Right renal pelvis (tissue), 4 donors: ENCODE measurements at regions not wholly inside any gene's neighbourhood (a gene's known extent, or its start where the extent isn't known, plus 50 kb on each side); places are given as distances from the start of the nearest gene placed in this dataset.
"Not testable (repeated sequence)": the region's sequence is repeated elsewhere in the genome, so short reads cannot be mapped to it uniquely, and the experiment has no call there.

Experiments
- DNase-seq, 4 donors: peaks; one replicate each; pipeline ENCODE4 v3.0.0-alpha.2; 2013; ENCODE audit warnings: low read depth in 4 of 4, low spot score in 3 of 4, missing footprints in 1 of 4

- no peak for DNase-seq
Measured at GRCh38 chr12:24533716-24534352, 415.1 kb downstream of the BCAT1 start.

- DNase-seq: no peak
Measured at GRCh38 chr12:24530689-24531088, 418.2 kb downstream of the BCAT1 start.

- no peak for DNase-seq
Measured at GRCh38 chr12:24527102-24527501, 421.8 kb downstream of the BCAT1 start.

GRCh38 chr12:24522736-24523135 lies 426.2 kb downstream of the BCAT1 start:
- DNase-seq: no peak

GRCh38 chr12:24519759-24520158 lies 429.1 kb downstream of the BCAT1 start:
- DNase-seq: no peak

GRCh38 chr12:24517000-24517399 lies 431.9 kb downstream of the BCAT1 start:
- DNase-seq: no peak

DNA sequence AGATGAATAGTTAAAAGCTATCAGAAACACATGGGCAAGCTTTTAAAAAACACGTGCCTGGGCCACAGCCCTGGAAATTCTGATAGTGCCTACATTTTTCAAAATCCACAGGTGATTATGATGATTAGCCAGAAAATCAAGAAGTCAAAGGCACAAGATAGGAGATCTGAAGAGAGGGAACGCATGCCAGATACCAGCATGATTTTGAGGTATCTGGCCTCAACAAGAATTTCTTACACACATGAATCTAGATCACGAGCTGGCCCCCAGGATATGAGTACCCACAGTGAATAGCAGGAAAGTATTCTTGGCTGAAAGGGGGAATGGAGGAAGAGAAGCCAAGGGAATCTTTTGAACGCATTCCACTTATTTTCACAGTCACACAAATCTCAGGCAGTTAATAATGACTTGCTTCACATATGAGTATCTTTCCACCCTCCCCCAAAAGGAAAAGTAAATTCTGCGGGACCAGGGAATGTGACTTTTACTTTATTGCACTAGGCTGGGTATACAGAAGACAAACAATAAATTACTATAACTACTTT lies 438.2 kb downstream of the BCAT1 start:
- no peak for DNase-seq

GRCh38 chr12:24507827-24508226 lies 441.1 kb downstream of the BCAT1 start:
- no peak for DNase-seq

GRCh38 chr12:24505366-24506015 lies 443.4 kb downstream of the BCAT1 start:
- DNase-seq: peak in 1 of 4 donors; percentile 16

DNA sequence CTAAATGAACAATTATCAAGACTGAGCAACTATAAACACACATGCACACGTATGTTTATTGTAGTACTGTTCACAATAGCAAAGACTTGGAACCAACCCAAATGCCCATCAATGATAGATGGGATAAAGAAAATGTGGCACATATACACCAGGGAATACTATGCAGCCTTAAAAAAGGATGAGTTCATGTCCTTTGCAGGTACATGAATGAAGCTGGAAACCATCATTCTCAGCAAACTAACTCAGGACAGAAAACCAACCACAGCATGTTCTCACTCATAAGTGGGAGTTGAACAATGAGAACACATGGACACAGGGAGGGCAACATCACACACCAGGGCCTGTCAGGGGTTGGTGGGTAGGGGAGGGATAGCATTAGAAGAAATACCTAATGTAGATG lies 445.4 kb downstream of the BCAT1 start:
- not testable (repeated sequence) for DNase-seq

GRCh38 chr12:24500831-24501230 lies 448.1 kb downstream of the BCAT1 start:
- DNase-seq: no peak

DNA sequence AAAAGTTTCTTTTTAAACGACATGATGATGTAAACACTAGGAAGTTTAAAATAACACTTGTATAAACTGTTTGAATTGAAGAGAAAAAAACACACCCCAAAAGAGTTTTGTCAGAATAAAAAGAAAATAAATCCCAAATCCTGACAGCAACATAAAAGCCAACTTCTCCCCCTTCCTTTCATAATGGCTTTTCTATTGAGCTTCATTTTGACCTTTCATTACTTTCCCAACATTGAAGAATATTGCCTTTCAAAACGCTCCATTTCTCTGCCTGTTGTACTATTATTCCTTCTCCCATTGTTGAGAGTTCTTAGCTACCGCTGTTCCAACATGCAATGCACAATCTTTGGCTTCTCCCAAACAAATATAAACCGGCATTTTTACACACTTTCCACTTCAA lies 448.5 kb downstream of the BCAT1 start:
- DNase-seq: no peak

DNA sequence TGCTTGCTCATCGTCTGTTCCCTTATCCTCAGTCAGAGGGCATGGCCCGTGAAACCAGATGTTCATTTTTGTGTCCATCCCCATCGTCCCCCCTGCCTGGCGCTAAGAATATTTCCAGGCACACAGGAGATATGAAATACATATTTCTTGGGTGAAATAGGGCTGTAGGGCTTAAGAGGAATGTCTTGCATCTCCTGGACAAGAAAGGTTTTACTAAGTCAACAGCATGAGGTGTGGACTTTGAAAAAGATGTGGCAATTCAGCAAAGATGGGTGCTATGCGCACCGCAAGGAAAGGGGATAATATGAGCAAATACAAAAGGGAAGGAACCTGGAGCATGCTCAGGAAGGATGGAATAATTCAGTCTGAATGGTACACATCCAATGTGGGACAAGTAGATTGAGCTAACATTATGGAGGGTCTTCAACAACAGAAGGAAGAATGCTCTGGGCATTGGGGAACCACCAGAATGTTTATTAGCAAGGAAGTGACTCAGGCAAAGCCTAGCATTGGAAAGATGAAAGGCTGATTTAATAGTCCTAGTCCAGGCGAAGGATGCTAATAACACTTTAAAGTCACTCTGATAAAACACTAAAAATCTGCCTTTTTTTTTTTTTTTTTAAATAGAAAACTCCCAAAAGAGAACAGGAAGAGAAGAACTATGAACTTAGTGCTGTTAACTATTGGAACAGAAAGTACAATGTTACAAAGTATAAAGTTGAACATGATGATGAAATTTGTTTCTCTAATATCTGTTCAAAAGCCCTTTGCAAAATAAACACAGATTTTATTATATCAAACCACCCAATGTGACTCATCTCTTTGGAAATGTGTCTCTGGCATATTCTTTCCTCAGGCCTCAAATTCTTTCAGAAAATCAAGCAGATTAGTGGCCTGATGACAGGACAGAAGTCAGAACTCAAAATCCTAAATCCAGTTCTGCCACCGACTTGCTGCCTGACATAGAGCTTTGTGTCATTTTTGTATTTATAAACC lies 449.5 kb downstream of the BCAT1 start:
- no peak for DNase-seq

GRCh38 chr12:24496755-24497154 lies 452.1 kb downstream of the BCAT1 start:
- no peak for DNase-seq

- DNase-seq: no peak
Measured at GRCh38 chr12:24494401-24494800, 454.5 kb downstream of the BCAT1 start.

GRCh38 chr12:24491968-24492367 lies 456.9 kb downstream of the BCAT1 start:
- DNase-seq: no peak

- DNase-seq: no peak
Measured at GRCh38 chr12:24489939-24490338, 459.0 kb downstream of the BCAT1 start.

- DNase-seq: no peak
Measured at GRCh38 chr12:24488906-24489619, 459.8 kb downstream of the BCAT1 start.

GRCh38 chr12:24488091-24488596 lies 460.8 kb downstream of the BCAT1 start:
- DNase-seq: no peak

- no peak for DNase-seq
Measured at GRCh38 chr12:24487606-24488005, 461.3 kb downstream of the BCAT1 start.
